ENCODE measurements at regions not wholly inside any gene's neighbourhood (a gene's known extent, or its start where the extent isn't known, plus 50 kb on each side); places are given as distances from the start of the nearest gene placed in this dataset.

GRCh38 chr14:45406942-45407341 lies 153.9 kb upstream of the MIS18BP1 start:
- POLR2A ChIA-PET: no interaction called here
- Histone ChIP-seq H3K79me2 (ENCODE audit: control insufficient read depth, insufficient read depth, low read length) (no peaks in the 10 kb centered on the region), H3K9me1 (ENCODE audit: control insufficient read depth, insufficient read depth, low read length) (no peaks in the 10 kb centered on the region), H3K36me3 (ENCODE audit: control insufficient read depth, insufficient read depth, low read length) (no peaks in the 10 kb centered on the region), H3K4me3 (no peak overlapping the region), H3K9me3 (replicated peaks; ENCODE audit: control insufficient read depth, insufficient read depth, low read depth, low read length) (no peaks in the 10 kb centered on the region), H3K27me3 (ENCODE audit: control insufficient read depth in 2 of 2, insufficient read depth in 2 of 2, low read length in 2 of 2) (no peaks in the 10 kb centered on the region), H2AFZ (ENCODE audit: low read depth, low read length) (no peak overlapping the region), H4K20me1 (replicated peaks; ENCODE audit: control insufficient read depth, insufficient read depth, low read length) (no peaks in the 10 kb centered on the region), H3K27ac (ENCODE audit: extremely low read depth, low read depth, low read length) (no peak overlapping the region), H3K4me2 (ENCODE audit: insufficient read depth, low read length) (no peak overlapping the region), H3K4me1 (replicated peaks in 1 of 2; ENCODE audit: control insufficient read depth in 2 of 2, insufficient read depth in 2 of 2, low read length in 2 of 2) (no peaks in the 10 kb centered on the region), H3K9ac (ENCODE audit: insufficient read depth in 1 of 2, low read depth in 2 of 2, low read length in 2 of 2) (no peak overlapping the region)
- intact Hi-C loops (cut with micrococcal nuclease): no loop called here
- in situ Hi-C loops (cut with MboI): no loop called here
- DNase-seq (ENCODE audit: extremely low read depth in 1 of 4, low spot score in 3 of 4) (no peak), FAIRE-seq (no peak), ATAC-seq (no peak)
- BruUV-seq (replicated peaks): no TSS peak
- 0% methylated on average over 2 of the region's 2 CpGs for WGBS (ENCODE audit: insufficient coverage, low coverage, missing lambda C conversion rate)
- CTCF ChIA-PET (ENCODE audit: low intra/inter-chr PET ratio): no interaction called here
- no peak for TF ChIP-seq RNF2 (IDR thresholded peaks at IDR 0.05)
- no peak for TF ChIP-seq PHF20 (IDR thresholded peaks at IDR 0.05; ENCODE audit: partially characterized antibody)
- no peak for TF ChIP-seq CTBP1 (IDR thresholded peaks at IDR 0.05; ENCODE audit: borderline replicate concordance)
- no peak for TF ChIP-seq FOS (IDR thresholded peaks at IDR 0.05; ENCODE audit: extremely low read depth, insufficient read length)
- TF ChIP-seq PATZ1 (CRISPR knock-in tag; IDR thresholded peaks at IDR 0.05; ENCODE audit: borderline replicate concordance): no peak
- no peak for TF ChIP-seq SMARCA5 (IDR thresholded peaks at IDR 0.05)
- TF ChIP-seq MTA1 (IDR thresholded peaks at IDR 0.05; ENCODE audit: borderline replicate concordance): no peak
- TF ChIP-seq MGA (IDR thresholded peaks at IDR 0.05): no peak
- TF ChIP-seq HMBOX1 (IDR thresholded peaks at IDR 0.05): no peak
- no peak for TF ChIP-seq GABPA (tag; conservative IDR thresholded peaks at IDR 0.05; ENCODE audit: low read depth)
- no peak for TF ChIP-seq HDGF (IDR thresholded peaks at IDR 0.05)
